OCI-LY1 (cell line): ENCODE measurements at regions not wholly inside any gene's neighbourhood (a gene's known extent, or its start where the extent isn't known, plus 50 kb on each side); places are given as distances from the start of the nearest gene placed in this dataset.

Source experiments
- H2AFZ ChIP-seq: fragments of 200-600 bp; sonication (generic), shearing (Covaris generic); 2 replicates; pipeline ENCODE4 v1.6.0; 2014; ENCODE audit warnings: antibody characterized with exemption, mild to moderate bottlenecking, low read length
- H3F3A ChIP-seq: fragments of 200-600 bp; sonication (generic), shearing (Covaris generic); 2 replicates; pipeline ENCODE4 v1.6.0; 2014; ENCODE audit warnings: mild to moderate bottlenecking, antibody characterized with exemption, low read length, moderate library complexity; ENCODE audit not compliant: insufficient read depth
- H3K27ac ChIP-seq: fragments of 200-600 bp; sonication (generic); 2 replicates; pipeline ENCODE4 v1.5.1; 2014; ENCODE audit warnings: low read length, mixed run types, mild to moderate bottlenecking, low read depth; ENCODE audit not compliant: poor library complexity, severe bottlenecking
- H3K27me3 ChIP-seq: fragments of 200-600 bp; sonication (generic); 2 replicates; pipeline ENCODE4 v1.6.0; 2014; ENCODE audit warnings: antibody characterized with exemption, mild to moderate bottlenecking, low read length, moderate library complexity; ENCODE audit not compliant: insufficient read depth
- H3K36me3 ChIP-seq: fragments of 200-600 bp; sonication (generic); 2 replicates; pipeline ENCODE4 v1.6.1; 2014; ENCODE audit warnings: mild to moderate bottlenecking, antibody characterized with exemption, low read length, moderate library complexity, mixed read lengths; ENCODE audit not compliant: insufficient read depth
- H3K4me1 ChIP-seq: fragments of 200-600 bp; sonication (generic); 2 replicates; pipeline ENCODE4 v1.5.1; 2014; ENCODE audit warnings: mild to moderate bottlenecking, low read length, moderate library complexity; ENCODE audit not compliant: insufficient read depth, severe bottlenecking
- H3K4me2 ChIP-seq: fragments of 200-600 bp; sonication (generic), shearing (Covaris generic); 2 replicates; pipeline ENCODE4 v1.6.1; 2014; ENCODE audit warnings: low read length
- H3K4me3 ChIP-seq: fragments of 200-600 bp; sonication (generic); 2 replicates; pipeline ENCODE4 v1.5.1; 2014; ENCODE audit warnings: low read length, low read depth, mild to moderate bottlenecking, mixed read lengths; ENCODE audit not compliant: poor library complexity, severe bottlenecking
- H3K79me2 ChIP-seq: fragments of 200-600 bp; shearing (Covaris generic); 2 replicates; pipeline ENCODE4 v1.6.1; 2016; ENCODE audit warnings: mixed run types, low read length, mixed read lengths; ENCODE audit not compliant: insufficient read depth
- H3K9ac ChIP-seq: fragments of 200-600 bp; sonication (generic), shearing (Covaris generic); 2 replicates; pipeline ENCODE4 v1.6.1; 2014; ENCODE audit warnings: mild to moderate bottlenecking, low read length, mixed read lengths
- H3K9me2 ChIP-seq: fragments of 200-600 bp; sonication (generic), shearing (Covaris generic); 2 replicates; pipeline ENCODE4 v1.6.1; 2014; ENCODE audit warnings: low read depth, mild to moderate bottlenecking, low read length, mixed read lengths
- H3K9me3 ChIP-seq: fragments of 200-600 bp; shearing (Covaris generic); 2 replicates; pipeline ENCODE4 v1.6.1; 2014; ENCODE audit warnings: low read length, mixed read lengths
- H4K20me1 ChIP-seq: fragments of 200-600 bp; sonication (generic), shearing (Covaris generic); 2 replicates; pipeline ENCODE4 v1.6.0; 2016; ENCODE audit warnings: mild to moderate bottlenecking, low read length; ENCODE audit not compliant: insufficient read depth
- CTCF ChIP-seq: fragments of 200-600 bp; sonication (generic), shearing (Covaris generic); IDR thresholded peaks from 2 replicates; pipeline ENCODE4 v1.5.1; 2017; ENCODE audit warnings: mild to moderate bottlenecking, antibody characterized with exemption, low read length, moderate library complexity, mixed read lengths
- EZH2 ChIP-seq: fragments of 200-600 bp; sonication (generic), shearing (Covaris generic); IDR thresholded peaks from 2 replicates; pipeline ENCODE4 v1.8.0; 2017; ENCODE audit warnings: borderline replicate concordance, mixed run types, mild to moderate bottlenecking, antibody characterized with exemption, low read length, moderate library complexity, mixed read lengths

GRCh38 chr20:60459212-60459611, 501.0 kb downstream of the CDH26 start:
- Histone ChIP-seq H3K4me2 (no peak overlapping the region), H3K4me1 (no peaks in the 10 kb centered on the region), H3K9me2 (no peaks in the 10 kb centered on the region), H3F3A (no peaks in the 10 kb centered on the region), H2AFZ (no peak overlapping the region), H3K79me2 (no peaks in the 10 kb centered on the region), H4K20me1 (no peaks in the 10 kb centered on the region), H3K27ac (no peak overlapping the region), H3K9ac (no peak overlapping the region), H3K9me3 (no peaks in the 10 kb centered on the region), H3K27me3 (no peaks in the 10 kb centered on the region), H3K36me3 (no peaks in the 10 kb centered on the region), H3K4me3 (no peak overlapping the region)
- TF ChIP-seq CTCF (no peak), EZH2 (no peak)

GRCh38 chr20:60461993-60462392, 503.8 kb downstream of the CDH26 start:
- Histone ChIP-seq H3K9me3 (no peaks in the 10 kb centered on the region), H4K20me1 (no peaks in the 10 kb centered on the region), H3K36me3 (no peaks in the 10 kb centered on the region), H3K4me1 (no peaks in the 10 kb centered on the region), H3K4me2 (no peak overlapping the region), H3K4me3 (no peak overlapping the region), H3K9ac (no peak overlapping the region), H3K9me2 (no peaks in the 10 kb centered on the region), H3K79me2 (no peaks in the 10 kb centered on the region), H3K27ac (no peak overlapping the region), H3K27me3 (no peaks in the 10 kb centered on the region), H2AFZ (no peak overlapping the region), H3F3A (no peaks in the 10 kb centered on the region)
- no peak for TF ChIP-seq EZH2
- no peak for TF ChIP-seq CTCF

GRCh38 chr20:60463798-60464197, 505.6 kb downstream of the CDH26 start:
- Histone ChIP-seq H3K9me2 (no peaks in the 10 kb centered on the region), H4K20me1 (no peaks in the 10 kb centered on the region)

More at GRCh38 chr20:60463798-60464197, 505.6 kb downstream of the CDH26 start:
- no peaks in the 10 kb centered on the region for H3K79me2 ChIP-seq
- H3K4me1 ChIP-seq, result no peaks in the 10 kb centered on the region
- H3K27ac ChIP-seq, result no peak overlapping the region
- no peaks in the 10 kb centered on the region for H3K27me3 ChIP-seq
- H3K9me3 ChIP-seq, result no peaks in the 10 kb centered on the region
- H3K36me3 ChIP-seq, result no peaks in the 10 kb centered on the region
- H3K9ac ChIP-seq, result no peak overlapping the region
- H2AFZ ChIP-seq, result no peak overlapping the region
- no peak overlapping the region for H3K4me3 ChIP-seq
- no peak for TF ChIP-seq EZH2
- TF ChIP-seq CTCF, result no peak
- no peaks in the 10 kb centered on the region for H3F3A ChIP-seq
- no peak overlapping the region for H3K4me2 ChIP-seq
